NCI-H2107 treated with DMSO at 0.1 percent for 48 hours (cell line): ENCODE measurements at regions not wholly inside any gene's neighbourhood (a gene's known extent, or its start where the extent isn't known, plus 50 kb on each side); places are given as distances from the start of the nearest gene placed in this dataset.

Experiments
- DNase-seq: peaks from one replicate; lab custom pipeline; 2025; ENCODE audit not compliant: unreplicated experiment; lab: John Stamatoyannopoulos, UW

DNA sequence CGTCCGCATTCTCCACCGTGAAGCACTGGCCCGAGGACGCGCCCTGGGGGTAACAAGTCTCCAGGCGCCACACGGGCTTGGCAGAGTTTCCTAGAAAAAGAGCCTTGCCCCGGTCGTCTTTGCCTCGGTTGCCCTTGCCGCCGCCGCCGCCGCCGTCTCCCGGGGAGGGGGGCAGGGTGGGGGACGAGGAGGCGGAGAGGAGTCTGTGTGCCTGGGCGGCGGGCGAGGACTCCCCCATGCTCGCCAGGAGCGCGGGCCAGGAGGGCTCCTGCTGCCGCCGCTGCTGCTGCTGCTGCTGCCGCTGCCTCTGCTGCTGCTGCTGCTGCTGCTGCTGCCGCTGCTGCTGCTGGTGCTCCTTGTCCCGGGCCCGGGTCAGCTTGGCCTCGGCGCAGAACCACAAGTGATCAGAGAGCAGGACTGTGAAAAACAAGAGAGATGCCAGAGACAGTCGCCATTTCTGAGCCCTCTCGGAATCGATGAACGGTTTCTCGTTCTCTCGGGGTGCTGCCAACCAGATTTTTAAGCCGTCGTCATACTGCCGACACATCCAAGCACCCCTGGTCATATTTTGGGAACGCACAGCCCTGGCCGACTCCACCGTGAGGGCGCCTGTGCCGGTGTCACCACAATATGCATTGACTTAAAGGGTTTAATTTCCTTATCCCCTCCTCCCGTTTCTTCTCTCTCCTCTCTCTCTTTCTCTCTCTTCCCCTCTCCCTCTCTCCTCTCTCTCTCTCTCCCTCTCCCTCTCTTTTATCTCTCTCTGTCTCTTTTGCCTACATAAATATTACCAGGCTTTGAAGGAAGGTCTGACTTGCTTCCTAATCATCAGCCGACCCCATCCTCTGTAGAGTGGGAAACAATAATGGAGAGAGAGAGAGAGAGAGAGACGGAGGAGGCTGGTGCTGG lies 349.1 kb downstream of the LIG4 start:
- no peak for DNase-seq

DNA sequence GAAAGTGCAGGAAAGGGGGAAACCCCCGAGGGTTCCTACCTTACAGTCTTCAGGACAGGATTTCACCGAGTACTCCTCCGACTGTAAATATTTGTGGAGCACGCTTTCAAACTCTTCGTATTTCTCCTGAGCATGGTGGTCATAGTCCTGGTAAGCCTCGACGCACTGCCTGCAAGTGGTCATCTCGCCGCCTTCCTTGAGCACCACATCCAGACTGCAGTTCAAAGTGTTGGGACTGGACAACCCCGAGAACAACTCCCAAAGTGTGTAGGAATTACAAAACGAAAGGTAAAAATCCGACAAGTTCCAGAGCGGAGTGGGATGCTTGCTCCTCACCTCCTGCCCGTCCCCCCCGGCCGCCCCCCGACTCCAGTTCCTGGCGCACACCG lies 349.7 kb downstream of the LIG4 start:
- DNase-seq: peak; percentile 52

DNA sequence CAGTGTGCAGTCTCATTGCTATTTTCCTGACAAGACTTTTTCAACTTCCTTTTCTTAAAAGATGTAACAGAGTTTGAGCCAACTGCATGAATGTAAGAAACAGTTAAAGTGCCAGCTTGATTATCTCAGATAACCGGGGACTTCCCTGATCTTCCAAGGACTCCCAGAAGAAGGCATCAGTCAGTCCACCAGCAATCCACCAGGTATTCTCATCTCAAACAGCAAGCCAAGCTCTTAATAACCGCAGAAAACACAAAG lies 350.1 kb downstream of the LIG4 start:
- DNase-seq: peak; percentile 79

DNA sequence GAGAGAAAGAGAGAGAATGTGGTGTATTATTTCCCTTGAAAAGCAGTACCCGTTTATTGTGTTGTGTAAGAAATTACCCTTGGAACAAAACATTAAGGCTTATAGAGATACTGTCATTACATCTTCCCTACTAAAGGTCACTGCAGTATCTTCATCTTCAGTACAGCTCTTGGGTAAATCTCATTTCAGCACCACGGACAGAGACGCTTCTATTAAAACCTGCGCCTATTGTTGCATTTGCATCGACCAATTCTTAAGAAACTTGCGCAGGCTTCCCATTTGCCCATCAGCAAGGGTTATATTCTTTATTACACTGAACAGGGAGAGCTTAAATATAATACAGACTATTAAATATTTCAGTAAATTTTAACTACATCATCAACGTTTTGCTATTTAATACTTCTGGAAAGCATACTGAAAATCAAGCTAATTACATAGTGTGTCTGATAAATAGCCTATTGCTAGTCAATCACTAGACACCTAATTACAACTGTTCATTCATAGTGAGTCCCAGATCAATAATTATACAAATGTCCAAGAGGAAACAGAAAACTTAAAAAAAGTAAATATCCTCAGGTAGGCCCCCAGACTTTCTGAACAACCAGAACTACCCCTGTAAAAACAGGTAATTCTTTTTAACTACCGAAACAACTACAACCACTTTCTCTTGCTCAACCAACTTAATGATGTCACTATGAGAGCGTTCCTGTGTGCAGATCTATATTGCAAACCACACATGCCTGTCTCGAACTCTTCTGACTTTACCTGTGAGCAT lies 350.6 kb downstream of the LIG4 start:
- peak; percentile 62 for DNase-seq

DNA sequence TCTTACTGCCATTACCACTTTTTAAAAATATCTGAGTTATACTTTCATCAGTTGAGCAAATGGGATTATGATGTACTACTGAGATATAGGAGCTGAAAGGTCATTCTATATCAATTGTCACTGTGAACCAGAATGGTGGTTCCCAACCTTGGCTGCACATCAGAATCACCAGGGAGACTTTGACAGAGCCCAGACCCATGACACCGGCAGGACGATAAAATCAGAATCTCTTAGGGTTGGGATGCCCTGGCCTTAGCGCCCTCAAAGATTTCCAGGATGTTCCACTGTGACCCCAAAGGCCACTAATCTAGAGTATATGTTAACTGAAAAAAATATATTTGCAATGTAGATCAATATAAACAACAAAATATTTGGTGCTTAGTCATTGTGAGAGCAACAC lies 355.1 kb downstream of the LIG4 start:
- no peak for DNase-seq

DNA sequence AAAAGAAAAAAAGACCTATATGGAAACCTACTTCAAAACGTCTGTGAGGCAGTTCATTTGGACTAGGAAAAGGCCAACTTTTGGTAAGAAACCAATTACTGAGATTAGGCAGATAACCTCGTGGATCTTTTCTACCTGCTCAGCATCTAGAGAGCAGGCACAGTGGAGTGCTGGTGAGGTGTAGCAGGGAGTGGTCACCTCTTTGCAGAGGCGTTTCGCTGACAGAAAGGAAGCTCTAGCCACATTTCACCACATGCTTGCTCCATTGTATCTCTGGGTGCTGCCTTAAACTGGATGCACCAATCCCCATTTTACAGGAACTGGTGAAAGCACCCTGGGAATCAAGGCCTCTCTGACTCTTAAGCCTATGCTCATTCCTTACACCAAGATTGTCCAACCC lies 360.5 kb downstream of the LIG4 start:
- no peak for DNase-seq

DNA sequence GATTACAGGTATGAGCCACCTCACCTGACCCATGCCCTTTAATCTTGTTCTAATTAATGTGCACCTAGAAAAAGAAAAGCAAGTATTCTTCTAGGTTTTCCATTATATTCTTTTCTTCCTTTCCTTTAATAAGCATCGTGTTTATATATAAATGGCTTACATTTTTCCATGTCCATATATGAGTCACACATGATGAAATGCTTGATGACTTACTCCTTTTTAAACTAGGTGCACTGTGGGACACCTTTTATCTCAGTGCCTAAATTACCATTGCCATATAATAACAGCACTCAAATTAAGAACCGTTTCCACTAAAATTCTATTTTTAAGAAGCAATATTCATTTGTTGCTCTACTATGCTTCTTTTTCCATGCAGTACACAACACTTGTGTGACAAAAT lies 363.3 kb downstream of the LIG4 start:
- DNase-seq: no peak

DNA sequence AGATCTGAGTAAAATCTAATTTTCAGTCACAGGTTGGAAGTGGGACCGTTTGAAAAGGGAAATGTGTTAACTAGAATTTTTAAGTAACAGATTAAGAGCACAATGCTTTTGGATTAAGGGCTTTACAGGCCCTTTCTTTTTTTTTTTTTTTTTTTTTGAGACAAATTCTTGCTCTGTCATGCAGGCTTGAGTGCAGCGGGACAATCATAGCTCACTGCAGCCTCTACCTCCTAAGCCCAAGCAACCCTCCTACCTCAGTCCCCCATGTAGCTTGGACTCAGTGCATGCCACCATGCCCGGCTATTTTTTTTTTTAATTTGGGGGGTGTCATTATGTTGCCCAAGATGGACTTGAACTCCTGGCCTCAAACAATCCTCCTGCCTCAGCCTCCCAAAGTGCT lies 363.7 kb downstream of the LIG4 start:
- no peak for DNase-seq

DNA sequence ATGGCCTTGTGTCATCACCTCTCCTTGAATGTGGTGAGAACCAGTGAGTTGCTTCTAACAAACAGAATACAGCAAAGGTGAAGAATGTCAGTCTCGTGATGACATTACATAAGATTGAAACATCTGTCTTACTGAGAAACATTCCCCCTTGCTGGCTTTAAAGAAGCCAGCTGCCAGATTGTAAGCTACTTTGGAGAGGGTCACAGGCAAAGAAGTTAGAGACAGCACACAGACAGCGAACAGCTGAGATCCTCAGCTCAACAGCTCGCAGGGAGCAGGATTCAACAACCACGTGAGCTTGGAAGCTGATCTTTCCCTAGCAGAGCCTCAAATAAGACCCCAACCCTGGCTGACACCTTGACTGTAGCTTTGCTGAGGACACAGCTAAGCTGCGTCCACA lies 367.9 kb downstream of the LIG4 start:
- no peak for DNase-seq

DNA sequence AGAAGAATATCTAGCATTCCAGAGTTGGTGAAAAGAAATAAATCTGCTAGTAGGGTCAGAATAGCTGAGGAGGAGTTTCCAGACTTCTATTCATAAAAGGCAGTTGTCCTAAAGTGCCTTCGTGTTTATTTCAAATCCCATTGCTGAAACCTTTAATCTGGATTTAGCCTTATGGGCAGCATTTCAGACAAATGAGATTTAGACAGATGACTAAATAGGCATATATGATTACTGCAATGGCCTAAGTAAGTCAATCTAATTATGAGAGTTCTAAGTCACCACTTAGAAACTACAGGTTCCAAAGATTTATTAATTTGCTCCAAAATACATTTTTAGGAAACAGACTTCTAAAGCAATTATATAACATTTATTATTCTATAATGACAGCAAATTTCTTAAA lies 368.7 kb downstream of the LIG4 start:
- DNase-seq: no peak

DNA sequence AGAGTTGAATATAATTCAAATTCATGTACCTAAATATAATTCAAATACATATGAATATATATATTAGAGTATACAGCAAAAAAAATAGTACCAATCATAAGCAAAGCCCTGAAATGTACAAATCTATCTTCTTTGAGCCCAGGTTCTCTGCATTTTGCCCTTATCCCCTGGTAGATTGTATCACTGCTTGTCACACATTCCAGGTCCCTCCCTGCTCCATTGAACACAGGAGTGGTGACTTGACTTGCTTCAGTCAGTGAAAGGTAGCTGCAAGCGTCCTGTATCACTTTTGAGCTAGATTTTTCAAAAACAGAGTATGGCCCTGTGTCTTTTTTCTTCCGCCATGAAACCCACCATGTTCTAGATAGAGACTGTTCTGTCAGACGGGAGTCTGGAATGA lies 369.4 kb downstream of the LIG4 start:
- DNase-seq: no peak

DNA sequence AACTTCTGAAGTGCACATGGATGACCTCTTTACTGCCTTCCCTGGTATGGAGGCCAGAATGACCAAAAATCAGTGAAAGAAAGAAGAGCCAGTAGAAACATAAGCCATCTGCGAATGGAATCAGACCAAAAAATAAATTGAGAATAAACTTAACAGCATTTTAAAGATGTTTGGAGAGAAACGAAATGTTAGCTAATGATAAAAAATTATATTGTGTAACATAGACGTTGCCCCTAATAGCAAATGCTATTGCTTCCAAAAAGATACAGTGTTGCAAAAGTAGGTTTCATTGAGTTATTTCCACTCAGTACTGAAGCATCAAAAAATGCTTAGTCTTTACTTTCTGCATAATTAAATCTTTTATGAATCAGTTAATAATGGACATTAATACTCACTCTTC lies 371.7 kb downstream of the LIG4 start:
- DNase-seq: no peak

DNA sequence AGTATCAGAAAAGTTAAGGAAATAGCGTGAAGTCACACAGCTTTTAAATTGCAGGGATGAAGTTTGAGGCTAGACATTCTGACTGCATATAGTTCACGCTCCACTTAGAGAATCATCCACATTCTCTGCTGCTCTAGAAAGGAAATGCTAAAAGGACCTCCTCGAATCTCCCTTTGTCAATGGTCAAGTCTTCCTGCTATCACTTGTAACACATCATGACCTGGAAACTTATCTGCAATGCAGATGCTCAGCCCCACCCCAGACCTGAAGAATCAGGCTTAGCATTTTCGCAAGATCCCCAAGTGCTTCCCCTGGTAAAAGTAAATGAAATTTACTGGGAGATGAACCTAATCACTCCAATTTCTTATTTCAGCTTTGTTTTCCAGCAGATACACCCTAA lies 372.1 kb downstream of the LIG4 start:
- no peak for DNase-seq

DNA sequence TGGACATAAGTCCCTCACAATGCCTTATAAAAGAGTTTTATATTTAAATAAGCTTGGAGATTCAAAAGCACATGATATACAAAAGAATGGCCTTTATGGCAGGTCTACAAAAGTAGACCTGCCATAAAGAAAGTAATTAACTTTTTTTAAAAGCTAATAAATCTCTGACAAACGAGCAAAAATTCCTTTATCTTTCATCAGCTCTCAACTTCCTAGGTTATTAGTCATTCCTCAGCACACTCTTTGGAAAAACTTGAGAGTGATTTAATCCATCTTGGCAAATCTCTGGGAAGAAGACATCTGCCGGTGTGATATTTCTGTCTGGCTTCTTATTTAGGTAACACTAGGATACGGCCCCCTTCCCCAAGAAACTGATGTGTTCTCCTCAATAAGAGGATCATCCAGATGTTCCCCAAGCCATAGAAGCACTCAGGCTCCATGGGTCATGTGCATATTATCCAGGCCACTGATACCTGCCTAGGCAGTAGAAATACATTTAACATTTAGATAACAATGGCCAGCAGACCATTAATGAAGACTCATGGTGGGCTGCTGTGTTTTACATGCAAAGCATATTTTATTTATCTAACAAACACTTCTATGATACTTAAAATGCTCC lies 372.7 kb downstream of the LIG4 start:
- DNase-seq: no peak

DNA sequence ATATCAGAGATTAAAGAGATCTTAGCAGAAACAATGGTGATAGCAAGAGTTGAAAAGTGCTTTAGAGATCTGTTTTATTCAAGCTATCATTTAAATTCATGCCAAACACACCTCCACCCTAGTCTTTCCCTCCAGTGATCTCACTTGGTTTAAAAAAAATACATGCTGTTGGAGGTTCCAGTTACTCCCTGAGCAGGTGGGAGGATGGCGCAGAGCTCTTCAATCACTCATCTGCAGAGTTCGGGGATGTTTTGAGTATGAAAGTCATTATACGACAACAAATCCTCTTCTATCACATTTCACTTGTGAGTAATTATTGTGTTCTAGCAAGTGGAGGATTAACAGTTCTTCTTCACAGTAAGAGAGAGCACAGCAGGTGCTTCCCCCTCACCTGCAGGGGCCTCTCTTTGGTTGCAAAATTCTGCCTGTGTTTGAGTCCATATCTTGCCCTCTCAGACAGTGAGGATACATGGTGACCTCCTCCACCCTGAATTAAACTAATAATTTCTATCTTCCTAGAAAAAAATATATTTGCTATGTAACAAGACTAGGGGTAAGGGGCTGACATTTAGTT lies 376.7 kb downstream of the LIG4 start:
- peak; percentile 89 for DNase-seq

DNA sequence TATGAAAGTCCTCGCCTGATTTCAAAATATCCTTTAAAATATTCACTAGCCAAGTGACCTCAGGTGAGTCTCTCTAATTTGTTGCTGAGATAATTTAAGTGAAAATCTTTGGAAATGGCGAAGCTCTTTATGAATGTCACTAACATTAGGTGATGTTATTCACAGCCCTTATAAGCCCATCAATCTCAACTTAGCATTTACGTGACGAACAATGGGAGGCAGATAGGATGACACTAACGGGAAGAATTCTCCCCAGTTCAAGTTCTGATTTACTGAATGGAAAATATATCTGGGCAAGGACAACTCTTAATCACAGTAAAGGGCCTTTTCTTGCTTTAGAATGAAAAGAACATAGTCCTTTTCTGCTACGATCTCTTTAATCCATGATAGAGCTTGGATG lies 378.7 kb downstream of the LIG4 start:
- DNase-seq: no peak

DNA sequence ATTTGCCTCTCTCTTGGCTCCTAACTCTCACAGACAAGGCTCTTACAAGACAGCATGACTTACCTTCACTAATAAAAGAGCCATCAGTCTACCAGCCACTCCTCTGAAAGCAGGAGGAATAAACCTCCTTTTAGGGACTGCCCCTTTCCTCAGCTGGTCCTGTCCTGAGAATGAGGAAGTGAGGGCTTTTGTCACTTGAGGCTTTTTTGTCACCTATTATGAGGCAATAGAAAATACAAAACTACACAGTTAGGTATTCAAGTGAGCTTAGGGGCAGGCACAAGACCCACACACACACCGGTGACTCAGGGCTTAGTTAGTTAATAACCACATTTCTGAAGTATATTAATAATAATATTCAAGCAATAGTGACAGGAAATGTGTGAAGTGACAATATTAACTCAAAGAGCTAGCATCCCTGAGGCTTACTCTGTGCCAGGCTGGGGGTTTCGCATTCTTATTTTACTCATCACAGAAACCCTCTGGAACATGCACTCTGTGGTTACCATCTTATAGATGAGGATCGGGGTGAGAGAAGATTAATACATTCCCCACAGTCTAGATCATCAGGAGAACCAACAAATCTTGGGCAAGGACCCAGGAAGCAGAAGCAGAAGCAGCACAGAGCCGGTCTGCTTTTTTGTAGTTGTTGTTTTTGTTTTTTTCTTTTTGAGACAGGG lies 379.9 kb downstream of the LIG4 start:
- DNase-seq: no peak

DNA sequence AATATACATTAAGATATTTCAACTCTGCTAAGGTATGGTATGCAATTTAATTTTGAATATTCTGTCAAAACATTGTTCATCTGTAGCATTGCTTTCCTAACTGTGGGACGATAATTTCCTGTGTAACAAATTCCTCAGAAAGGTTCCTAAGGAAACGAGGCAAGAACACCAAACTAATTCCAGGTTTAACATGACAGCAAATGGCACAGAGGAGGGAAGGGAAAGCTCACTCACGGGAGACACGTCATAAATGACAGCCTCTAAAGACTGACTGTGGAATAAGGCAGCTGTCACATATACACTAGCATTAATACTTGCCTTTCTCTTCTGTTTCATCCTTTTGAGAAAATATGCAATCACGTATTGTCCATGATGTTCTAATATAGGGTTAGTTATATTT lies 380.6 kb downstream of the LIG4 start:
- DNase-seq: no peak

DNA sequence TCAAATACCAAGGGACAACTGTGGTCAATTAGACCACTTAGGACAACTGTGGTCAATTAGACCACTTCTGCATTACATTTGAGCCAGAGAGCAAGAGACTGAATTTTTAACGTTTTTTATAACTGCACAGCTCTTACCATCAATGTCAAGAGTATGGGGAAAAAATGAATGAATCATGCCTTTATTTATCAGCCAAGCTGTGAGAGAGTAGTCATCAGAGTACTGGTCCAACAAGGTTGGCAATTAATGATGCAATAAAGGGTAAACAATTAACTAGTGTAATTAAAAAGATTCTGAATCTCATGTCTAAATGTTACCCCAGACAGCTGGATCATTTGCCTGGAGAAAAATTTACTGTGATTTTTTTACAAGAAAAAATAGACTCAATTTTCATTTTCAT lies 381.1 kb downstream of the LIG4 start:
- DNase-seq: no peak

DNA sequence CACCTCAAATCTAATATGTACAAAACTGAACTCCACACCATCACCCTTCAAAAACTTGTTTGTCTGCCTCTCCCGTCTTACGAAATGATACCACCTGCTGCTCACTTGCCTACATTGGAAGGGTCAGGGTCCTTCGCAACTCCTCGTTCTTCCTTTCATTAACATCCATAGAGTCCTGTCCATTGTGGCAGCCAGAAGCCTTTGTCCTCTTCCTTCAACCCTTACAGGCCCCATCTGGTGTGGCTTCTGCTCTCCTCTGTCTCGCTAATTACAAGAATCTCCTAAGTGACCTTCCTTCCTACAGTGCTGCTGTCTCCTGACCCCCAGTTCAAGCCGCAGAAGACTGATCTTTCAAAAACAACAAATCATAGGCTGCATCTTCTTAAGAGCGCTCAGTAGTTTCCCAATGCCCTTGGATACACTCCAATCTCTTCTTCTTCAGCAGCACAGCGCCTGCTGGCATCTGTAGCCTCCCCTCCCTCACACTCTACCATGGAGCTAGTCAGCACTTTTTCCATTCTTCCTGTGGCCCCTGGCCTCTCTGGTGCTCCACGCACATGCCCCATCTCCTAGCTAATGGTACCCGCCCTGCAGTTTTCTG lies 382.7 kb downstream of the LIG4 start:
- DNase-seq: no peak

DNA sequence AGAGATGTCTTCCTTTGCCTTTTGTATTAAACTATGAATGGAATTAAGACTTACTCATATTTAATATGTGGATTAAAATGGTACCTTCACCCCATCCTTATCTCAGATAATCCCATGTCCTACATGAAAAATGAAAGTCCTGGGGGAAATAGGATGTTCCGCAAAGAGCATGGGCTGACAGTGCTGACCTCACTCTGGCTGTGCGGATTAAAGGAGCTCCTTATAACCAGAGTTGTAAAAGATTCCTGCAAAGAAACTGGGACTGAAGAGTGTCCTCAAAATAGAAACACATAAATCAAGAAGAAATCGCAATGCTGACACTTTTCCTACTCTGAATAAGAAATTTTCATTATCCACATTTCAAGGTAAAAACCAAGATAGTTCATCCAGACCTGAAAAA lies 384.5 kb downstream of the LIG4 start:
- no peak for DNase-seq
